ENCODE measurements at regions not wholly inside any gene's neighbourhood (a gene's known extent, or its start where the extent isn't known, plus 50 kb on each side); places are given as distances from the start of the nearest gene placed in this dataset.

GRCh38 chr3:105118905-105119304 is 247.8 kb upstream of the ALCAM start:
- H3K27ac ChIP-seq (ENCODE audit: low read length): no peak overlapping the region
- H3K4me2 ChIP-seq (ENCODE audit: insufficient read depth, low read length): no peak overlapping the region
- H3K79me2 ChIP-seq (ENCODE audit: insufficient read depth, low read length): no peaks in the 10 kb centered on the region
- H3K4me1 ChIP-seq (ENCODE audit: insufficient read depth, low read length): no peaks in the 10 kb centered on the region
- no peaks in the 10 kb centered on the region for H3K36me3 ChIP-seq (ENCODE audit: insufficient read depth, low read length)
- ATAC-seq (ENCODE audit: insufficient read depth, low read depth) (no peak), DNase-seq (no peak)
- no peak for TF ChIP-seq CTCF (IDR thresholded peaks at IDR 0.05; ENCODE audit: borderline replicate concordance, extremely low read depth, low read length, poor library complexity, severe bottlenecking)
- H3K4me3 ChIP-seq (ENCODE audit: low read depth in 1 of 2, low read length in 2 of 2): no peak overlapping the region
- H2AFZ ChIP-seq (ENCODE audit: low read depth, low read length): no peak overlapping the region
- H3K9me3 ChIP-seq (ENCODE audit: insufficient read depth, low read length, severe bottlenecking): no peaks in the 10 kb centered on the region
- no peaks in the 10 kb centered on the region for H4K20me1 ChIP-seq (ENCODE audit: insufficient read depth, low read length)
- no peaks in the 10 kb centered on the region for H3K27me3 ChIP-seq (ENCODE audit: insufficient read depth, low read length, poor library complexity)
- H3K9ac ChIP-seq (ENCODE audit: low read depth, low read length): no peak overlapping the region

- no peak overlapping the region for H3K4me3 ChIP-seq (ENCODE audit: low read depth in 1 of 2, low read length in 2 of 2)
- ATAC-seq (ENCODE audit: insufficient read depth, low read depth) (no peak), DNase-seq (no peak)
- no peaks in the 10 kb centered on the region for H3K36me3 ChIP-seq (ENCODE audit: insufficient read depth, low read length)
- no peak overlapping the region for H3K4me2 ChIP-seq (ENCODE audit: insufficient read depth, low read length)
- TF ChIP-seq CTCF (IDR thresholded peaks at IDR 0.05; ENCODE audit: borderline replicate concordance, extremely low read depth, low read length, poor library complexity, severe bottlenecking): no peak
- TF ChIP-seq EZH2 (IDR thresholded peaks at IDR 0.05; ENCODE audit: borderline replicate concordance, low read depth, low read length, severe bottlenecking): no peak
- no peak overlapping the region for H3K9ac ChIP-seq (ENCODE audit: low read depth, low read length)
- no peaks in the 10 kb centered on the region for H3K79me2 ChIP-seq (ENCODE audit: insufficient read depth, low read length)
- H3K27ac ChIP-seq (ENCODE audit: low read length): no peak overlapping the region
- H3K9me3 ChIP-seq (ENCODE audit: insufficient read depth, low read length, severe bottlenecking): no peaks in the 10 kb centered on the region
- no peak overlapping the region for H2AFZ ChIP-seq (ENCODE audit: low read depth, low read length)
- no peaks in the 10 kb centered on the region for H3K4me1 ChIP-seq (ENCODE audit: insufficient read depth, low read length)
- no peaks in the 10 kb centered on the region for H3K27me3 ChIP-seq (ENCODE audit: insufficient read depth, low read length, poor library complexity)
- no peaks in the 10 kb centered on the region for H4K20me1 ChIP-seq (ENCODE audit: insufficient read depth, low read length)
Observed at GRCh38 chr3:105119801-105120340, 246.8 kb upstream of the ALCAM start.

- ATAC-seq (ENCODE audit: insufficient read depth, low read depth): no peak
Observed at GRCh38 chr3:105130911-105131310, 235.8 kb upstream of the ALCAM start.

More at GRCh38 chr3:105130911-105131310, 235.8 kb upstream of the ALCAM start:
- H4K20me1 ChIP-seq (ENCODE audit: insufficient read depth, low read length): no peaks in the 10 kb centered on the region
- DNase-seq: no peak
- no peak overlapping the region for H3K27ac ChIP-seq (ENCODE audit: low read length)
- no peak overlapping the region for H2AFZ ChIP-seq (ENCODE audit: low read depth, low read length)
- H3K79me2 ChIP-seq (ENCODE audit: insufficient read depth, low read length): no peaks in the 10 kb centered on the region
- H3K4me1 ChIP-seq (ENCODE audit: insufficient read depth, low read length): no peaks in the 10 kb centered on the region
- no peak overlapping the region for H3K4me3 ChIP-seq (ENCODE audit: low read depth in 1 of 2, low read length in 2 of 2)
- no peak for TF ChIP-seq CTCF (IDR thresholded peaks at IDR 0.05; ENCODE audit: borderline replicate concordance, extremely low read depth, low read length, poor library complexity, severe bottlenecking)
- no peak for TF ChIP-seq EZH2 (IDR thresholded peaks at IDR 0.05; ENCODE audit: borderline replicate concordance, low read depth, low read length, severe bottlenecking)
- H3K36me3 ChIP-seq (ENCODE audit: insufficient read depth, low read length): no peaks in the 10 kb centered on the region
- H3K9me3 ChIP-seq (ENCODE audit: insufficient read depth, low read length, severe bottlenecking): peaks cover 16% of the 10 kb centered on the region
- no peaks in the 10 kb centered on the region for H3K27me3 ChIP-seq (ENCODE audit: insufficient read depth, low read length, poor library complexity)
- no peak overlapping the region for H3K9ac ChIP-seq (ENCODE audit: low read depth, low read length)
- H3K4me2 ChIP-seq (ENCODE audit: insufficient read depth, low read length): no peak overlapping the region
